Activated naive CD4-positive, alpha-beta T cell treated with anti-CD3 and anti-CD28 coated beads, Interleukin-2, amount 10 ng/mL, durations not matched to agents 7 days and 5 days (primary cell): ENCODE measurements at regions not wholly inside any gene's neighbourhood (a gene's known extent, or its start where the extent isn't known, plus 50 kb on each side); places are given as distances from the start of the nearest gene placed in this dataset.

ENCODE experiments used
- CTCF ChIA-PET: fragments of 350-600 bp; sonication (Branson Sonifier 250); formaldehyde crosslinking; loops from one replicate; lab custom pipeline; 2021; ENCODE audit warnings: antibody characterized with exemption; lab: Charles Lee
- DNase-seq: peaks from one replicate; pipeline ENCODE4 v3.0.0-alpha.2; 2020
- H3K27ac Mint-ChIP-seq: one replicate; pipeline ENCODE4 v1.8.0; 2021; ENCODE audit warnings: mild to moderate bottlenecking, moderate library complexity, mixed read lengths
- H3K27me3 Mint-ChIP-seq: one replicate; pipeline ENCODE4 v1.8.0; 2021; ENCODE audit warnings: mild to moderate bottlenecking, mixed read lengths
- H3K36me3 Mint-ChIP-seq: one replicate; pipeline ENCODE4 v1.8.0; 2021; ENCODE audit warnings: mixed read lengths
- H3K4me1 Mint-ChIP-seq: one replicate; pipeline ENCODE4 v1.8.0; 2021; ENCODE audit warnings: mixed read lengths
- H3K4me3 Mint-ChIP-seq: one replicate; pipeline ENCODE4 v1.8.0; 2021; ENCODE audit warnings: mild to moderate bottlenecking, moderate library complexity, mixed read lengths
- H3K9me3 Mint-ChIP-seq: one replicate; pipeline ENCODE4 v1.8.0; 2021; ENCODE audit warnings: mixed read lengths

GRCh38 chr10:78448470-78448869 is 414.8 kb downstream of the RPS24 start:
- no peaks in the 10 kb centered on the region for H3K36me3 Mint-ChIP-seq
- H3K27me3 Mint-ChIP-seq, result peaks cover 20% of the 10 kb centered on the region
- no peak for DNase-seq
- no peaks in the 10 kb centered on the region for H3K4me1 Mint-ChIP-seq
- H3K27ac Mint-ChIP-seq, result no peak overlapping the region
- CTCF ChIA-PET, result no interaction called here
- no peak overlapping the region for H3K4me3 Mint-ChIP-seq
- H3K9me3 Mint-ChIP-seq, result no peaks in the 10 kb centered on the region

GRCh38 chr10:78448994-78449418 is 415.3 kb downstream of the RPS24 start:
- no peak overlapping the region for H3K27ac Mint-ChIP-seq
- H3K4me3 Mint-ChIP-seq, result no peak overlapping the region
- H3K9me3 Mint-ChIP-seq, result no peaks in the 10 kb centered on the region
- no peak for DNase-seq
- H3K4me1 Mint-ChIP-seq, result no peaks in the 10 kb centered on the region
- H3K36me3 Mint-ChIP-seq, result no peaks in the 10 kb centered on the region
- peaks cover 20% of the 10 kb centered on the region for H3K27me3 Mint-ChIP-seq
- CTCF ChIA-PET, result no interaction called here

- Mint-ChIP-seq H3K27me3 (peaks cover 20% of the 10 kb centered on the region), H3K27ac (no peak overlapping the region), H3K4me3 (no peak overlapping the region), H3K4me1 (no peaks in the 10 kb centered on the region), H3K36me3 (no peaks in the 10 kb centered on the region), H3K9me3 (no peaks in the 10 kb centered on the region)
- DNase-seq, result no peak
- CTCF ChIA-PET, result no interaction called here
These were observed 415.9 kb downstream of the RPS24 start for GRCh38 chr10:78449554-78449953.

GRCh38 chr10:78450239-78450638 is 416.6 kb downstream of the RPS24 start:
- Mint-ChIP-seq H3K27me3 (peaks cover 20% of the 10 kb centered on the region), H3K27ac (no peak overlapping the region), H3K36me3 (no peaks in the 10 kb centered on the region), H3K9me3 (no peaks in the 10 kb centered on the region), H3K4me1 (no peaks in the 10 kb centered on the region), H3K4me3 (no peak overlapping the region)
- no peak for DNase-seq
- CTCF ChIA-PET, result no interaction called here

- Mint-ChIP-seq H3K36me3 (no peaks in the 10 kb centered on the region), H3K4me3 (no peak overlapping the region), H3K27ac (no peak overlapping the region), H3K9me3 (no peaks in the 10 kb centered on the region), H3K27me3 (peaks cover 24% of the 10 kb centered on the region), H3K4me1 (no peaks in the 10 kb centered on the region)
- DNase-seq, result no peak
- CTCF ChIA-PET, result no interaction called here
These were observed 417.3 kb downstream of the RPS24 start for GRCh38 chr10:78450807-78451485.

- peaks cover 24% of the 10 kb centered on the region for H3K27me3 Mint-ChIP-seq
- CTCF ChIA-PET, result no interaction called here
These were observed 417.9 kb downstream of the RPS24 start for GRCh38 chr10:78451592-78451991.

GRCh38 chr10:78454123-78454645 is 420.5 kb downstream of the RPS24 start:
- CTCF ChIA-PET, result no interaction called here
- Mint-ChIP-seq H3K4me1 (no peaks in the 10 kb centered on the region), H3K27me3 (peaks cover 16% of the 10 kb centered on the region), H3K9me3 (no peaks in the 10 kb centered on the region), H3K4me3 (no peak overlapping the region), H3K27ac (no peak overlapping the region), H3K36me3 (no peaks in the 10 kb centered on the region)
- DNase-seq, result no peak

More at GRCh38 chr10:78451592-78451991, 417.9 kb downstream of the RPS24 start:
- H3K4me1 Mint-ChIP-seq, result no peaks in the 10 kb centered on the region
- no peak overlapping the region for H3K27ac Mint-ChIP-seq
- H3K36me3 Mint-ChIP-seq, result no peaks in the 10 kb centered on the region
- no peaks in the 10 kb centered on the region for H3K9me3 Mint-ChIP-seq
- DNase-seq, result no peak
- no peak overlapping the region for H3K4me3 Mint-ChIP-seq

- H3K36me3 Mint-ChIP-seq, result no peaks in the 10 kb centered on the region
- H3K27me3 Mint-ChIP-seq, result peaks cover 12% of the 10 kb centered on the region
- CTCF ChIA-PET, result no interaction called here
- H3K9me3 Mint-ChIP-seq, result no peaks in the 10 kb centered on the region
- no peak overlapping the region for H3K4me3 Mint-ChIP-seq
- H3K4me1 Mint-ChIP-seq, result no peaks in the 10 kb centered on the region
- no peak for DNase-seq
- H3K27ac Mint-ChIP-seq, result no peak overlapping the region
These were observed 421.6 kb downstream of the RPS24 start for GRCh38 chr10:78455236-78455635.

GRCh38 chr10:78455811-78456210 is 422.1 kb downstream of the RPS24 start:
- H3K4me3 Mint-ChIP-seq, result no peak overlapping the region
- H3K4me1 Mint-ChIP-seq, result no peaks in the 10 kb centered on the region
- no peak for DNase-seq
- H3K36me3 Mint-ChIP-seq, result no peaks in the 10 kb centered on the region
- H3K27me3 Mint-ChIP-seq, result peaks cover 12% of the 10 kb centered on the region
- H3K27ac Mint-ChIP-seq, result no peak overlapping the region
- CTCF ChIA-PET, result no interaction called here
- H3K9me3 Mint-ChIP-seq, result no peaks in the 10 kb centered on the region

GRCh38 chr10:78456649-78457400 is 423.2 kb downstream of the RPS24 start:
- no peaks in the 10 kb centered on the region for H3K4me1 Mint-ChIP-seq
- no peak for DNase-seq
- CTCF ChIA-PET, result no interaction called here

GRCh38 chr10:78457804-78458482 is 424.3 kb downstream of the RPS24 start:
- Mint-ChIP-seq H3K4me3 (no peak overlapping the region), H3K9me3 (no peaks in the 10 kb centered on the region), H3K27ac (no peak overlapping the region), H3K27me3 (peaks cover 7% of the 10 kb centered on the region), H3K4me1 (no peaks in the 10 kb centered on the region), H3K36me3 (no peaks in the 10 kb centered on the region)
- CTCF ChIA-PET, result no interaction called here
- no peak for DNase-seq

More at GRCh38 chr10:78456649-78457400, 423.2 kb downstream of the RPS24 start:
- Mint-ChIP-seq H3K9me3 (no peaks in the 10 kb centered on the region), H3K27me3 (peaks cover 9% of the 10 kb centered on the region), H3K27ac (no peak overlapping the region), H3K36me3 (no peaks in the 10 kb centered on the region), H3K4me3 (no peak overlapping the region)

GRCh38 chr10:78458983-78459638 is 425.4 kb downstream of the RPS24 start:
- CTCF ChIA-PET, result no interaction called here
- peaks cover 3% of the 10 kb centered on the region for H3K27me3 Mint-ChIP-seq
- no peaks in the 10 kb centered on the region for H3K36me3 Mint-ChIP-seq
- no peak overlapping the region for H3K27ac Mint-ChIP-seq
- no peak for DNase-seq
- H3K4me1 Mint-ChIP-seq, result no peaks in the 10 kb centered on the region
- H3K9me3 Mint-ChIP-seq, result no peaks in the 10 kb centered on the region
- no peak overlapping the region for H3K4me3 Mint-ChIP-seq

- no peak for DNase-seq
- CTCF ChIA-PET, result no interaction called here
- Mint-ChIP-seq H3K27me3 (peaks cover 3% of the 10 kb centered on the region), H3K4me3 (no peak overlapping the region), H3K36me3 (no peaks in the 10 kb centered on the region), H3K4me1 (no peaks in the 10 kb centered on the region), H3K27ac (no peak overlapping the region), H3K9me3 (no peaks in the 10 kb centered on the region)
These were observed 426.0 kb downstream of the RPS24 start for GRCh38 chr10:78459639-78460037.

- no peaks in the 10 kb centered on the region for H3K4me1 Mint-ChIP-seq
- CTCF ChIA-PET, result no interaction called here
- H3K27me3 Mint-ChIP-seq, result peaks cover 3% of the 10 kb centered on the region
- H3K9me3 Mint-ChIP-seq, result no peaks in the 10 kb centered on the region
- DNase-seq, result no peak
- no peaks in the 10 kb centered on the region for H3K36me3 Mint-ChIP-seq
- no peak overlapping the region for H3K27ac Mint-ChIP-seq
- no peak overlapping the region for H3K4me3 Mint-ChIP-seq
These were observed 426.5 kb downstream of the RPS24 start for GRCh38 chr10:78460204-78460603.
